GM12878 (cell line): ENCODE measurements at regions not wholly inside any gene's neighbourhood (a gene's known extent, or its start where the extent isn't known, plus 50 kb on each side); places are given as distances from the start of the nearest gene placed in this dataset.

Experiments used
- ATAC-seq: fragments of 200-7000 bp; cut with Tn5 transposase; 3 replicates; pipeline ENCODE4 v1.9.1; 2020; ENCODE audit warnings: mild to moderate bottlenecking, moderate library complexity
- BruUV-seq: library from RNA; stranded (reverse); fragments of 400-500 nt; replicated peaks from 2 replicates; lab custom pipeline; 2021; lab: Mats Ljungman, UMichigan
- CTCF ChIA-PET: fragments of 300-600 bp; sonication (Branson Sonifier 250); formaldehyde crosslinking; extraction: SDS; loops from one replicate; lab custom pipeline; 2021; ENCODE audit warnings: inconsistent platforms; lab: Yijun Ruan, JAX
- POLR2A ChIA-PET: fragments of 350-600 bp; formaldehyde crosslinking; extraction: SDS; loops from one replicate; lab custom pipeline; 2021; ENCODE audit warnings: inconsistent platforms; lab: Charles Lee
- RAD21 ChIA-PET: fragments of 300-600 bp; sonication (Branson Sonifier 250); formaldehyde crosslinking; loops from one replicate; lab custom pipeline; 2023; ENCODE audit warnings: antibody characterized with exemption; ENCODE audit not compliant: unreplicated experiment; lab: Charles Lee
- SMC1A ChIA-PET: fragments of 300-600 bp; sonication (Branson Sonifier 250); formaldehyde crosslinking; loops from one replicate; lab custom pipeline; 2023; ENCODE audit not compliant: unreplicated experiment, uncharacterized antibody; lab: Charles Lee
- DNase-seq: peaks from one replicate; pipeline ENCODE4 v3.0.0-alpha.2; 2011; ENCODE audit warnings: low read depth, low spot score
- FAIRE-seq: peaks from 3 replicates; lab custom pipeline; 2011; peaks lifted over from hg19 to GRCh38; lab: Jason Lieb, UNC
- H2AFZ ChIP-seq: 2 replicates; pipeline ENCODE4 v1.6.0; 2011; ENCODE audit warnings: low read depth, low read length, control low read depth; ENCODE audit not compliant: control insufficient read depth
- H3K27ac ChIP-seq: 2 replicates; pipeline ENCODE4 v1.5.1; 2011; ENCODE audit warnings: control low read depth; ENCODE audit not compliant: control insufficient read depth, insufficient read depth
- H3K27me3 ChIP-seq, 2 experiments: replicated peaks in 1 of 2; 2 replicates each; pipeline versions ENCODE4 v1.6.0 to v1.6.1; 2011; ENCODE audit warnings: low read length in 1 of 2; ENCODE audit not compliant: control insufficient read depth in 2 of 2, insufficient read depth in 2 of 2
- H3K36me3 ChIP-seq, 2 experiments: 2 replicates each; pipeline ENCODE4 v1.5.1; 2011; ENCODE audit warnings: low read length in 1 of 2; ENCODE audit not compliant: control insufficient read depth in 2 of 2, insufficient read depth in 2 of 2
- H3K4me1 ChIP-seq: 2 replicates; pipeline ENCODE4 v1.6.1; 2011; ENCODE audit warnings: mild to moderate bottlenecking, low read length, moderate library complexity, mixed read lengths; ENCODE audit not compliant: control insufficient read depth, insufficient read depth
- H3K4me2 ChIP-seq: 2 replicates; pipeline ENCODE4 v1.6.0; 2011; ENCODE audit warnings: control low read depth; ENCODE audit not compliant: control insufficient read depth, insufficient read depth
- H3K4me3 ChIP-seq: fragments of 200-600 bp; sonication (generic); 2 replicates; pipeline ENCODE4 v1.5.1; 2016
- H3K79me2 ChIP-seq: 2 replicates; pipeline ENCODE4 v1.6.0; 2011; ENCODE audit warnings: low read length; ENCODE audit not compliant: control insufficient read depth, insufficient read depth
- H3K9ac ChIP-seq: 2 replicates; pipeline ENCODE4 v1.8.0; 2011; ENCODE audit warnings: low read length, control low read depth, mixed read lengths; ENCODE audit not compliant: control insufficient read depth, insufficient read depth
- H3K9me3 ChIP-seq: replicated peaks from 3 replicates; pipeline ENCODE4 v1.5.1; 2011; ENCODE audit warnings: mild to moderate bottlenecking, low read length; ENCODE audit not compliant: control insufficient read depth, insufficient read depth
- H4K20me1 ChIP-seq: 2 replicates; pipeline ENCODE4 v1.6.0; 2011; ENCODE audit not compliant: control insufficient read depth, insufficient read depth
- BCL11A ChIP-seq: IDR thresholded peaks from 2 replicates; pipeline ENCODE4 v1.6.1; 2011; ENCODE audit warnings: low read depth, low read length
- CBFB ChIP-seq: IDR thresholded peaks from 2 replicates; pipeline ENCODE4 v1.6.1; 2016; ENCODE audit warnings: antibody characterized with exemption, low read depth
- EED ChIP-seq: sonication (generic); IDR thresholded peaks from 2 replicates; pipeline ENCODE4 v1.6.1; 2016; ENCODE audit warnings: antibody characterized with exemption, low read depth
- FOXM1 ChIP-seq: IDR thresholded peaks from 2 replicates; pipeline ENCODE4 v1.6.1; 2012; ENCODE audit warnings: low read depth, mild to moderate bottlenecking, inconsistent platforms, low read length, moderate library complexity
- IKZF1 ChIP-seq: fragments of 450-650 bp; conservative IDR thresholded peaks from 2 replicates; pipeline ENCODE4 v1.6.1; 2017; ENCODE audit warnings: antibody characterized with exemption, mild to moderate bottlenecking
- IRF4 ChIP-seq: IDR thresholded peaks from 2 replicates; pipeline ENCODE4 v1.6.1; 2011; ENCODE audit warnings: low read depth, low read length
- JUND ChIP-seq: IDR thresholded peaks from 2 replicates; pipeline ENCODE4 v1.6.1; 2012; ENCODE audit warnings: low read depth, mild to moderate bottlenecking, low read length, improper control_type of control experiment, moderate library complexity
- MXI1 ChIP-seq: fragments of 150-350 bp; IDR thresholded peaks from 2 replicates; pipeline ENCODE4 v1.6.1; 2011; ENCODE audit warnings: low read depth, mild to moderate bottlenecking, inconsistent platforms, low read length, improper control_type of control experiment
- NBN ChIP-seq: fragments of 450-650 bp; IDR thresholded peaks from 2 replicates; pipeline ENCODE4 v1.6.1; 2016
- NFYA ChIP-seq: IDR thresholded peaks from 2 replicates; pipeline ENCODE4 v1.6.1; 2011; ENCODE audit warnings: low read depth, mild to moderate bottlenecking, low read length, improper control_type of control experiment, borderline replicate concordance
- PML ChIP-seq: IDR thresholded peaks from 2 replicates; pipeline ENCODE4 v1.6.1; 2012; ENCODE audit warnings: low read length, inconsistent platforms
- POU2F2 ChIP-seq: IDR thresholded peaks from 3 replicates; pipeline ENCODE4 v1.6.1; 2011; ENCODE audit warnings: low read depth, mild to moderate bottlenecking, low read length, borderline replicate concordance
- SREBF2 ChIP-seq: IDR thresholded peaks from 2 replicates; pipeline ENCODE4 v1.6.1; 2012; ENCODE audit warnings: mild to moderate bottlenecking, low read length
- WRNIP1 ChIP-seq: IDR thresholded peaks from 2 replicates; pipeline ENCODE4 v1.6.1; 2011; ENCODE audit warnings: low read depth, low read length, improper control_type of control experiment, borderline replicate concordance
- ZSCAN29 ChIP-seq: fragments of 450-650 bp; IDR thresholded peaks from 2 replicates; pipeline ENCODE4 v1.6.1; 2017; ENCODE audit warnings: mild to moderate bottlenecking, moderate library complexity
- WGBS: methylation state at CpG from one replicate; pipeline ENCODE4 v1.1.6; 2016; ENCODE audit warnings: low lambda C conversion rate; ENCODE audit not compliant: insufficient replicate concordance, insufficient coverage; ENCODE audit errors: missing lambda C conversion rate; 5-methylcytosine and 5-hydroxymethylcytosine counted together
- in situ Hi-C: fragments of 300-500 bp; cut with MboI; formaldehyde crosslinking; loops from 9 replicates; pipeline ENCODE4 v1.14.3; 2018; ENCODE audit warnings: mixed read lengths
- intact Hi-C: fragments of 100-400 bp; cut with micrococcal nuclease; formaldehyde crosslinking; loops from one replicate; pipeline ENCODE4 v1.14.2; 2022; ENCODE audit not compliant: unreplicated experiment
- TF ChIP-seq, protein P1 (sequence below): IDR thresholded peaks from 2 replicates; pipeline ENCODE4 v1.6.1; 2012; ENCODE audit warnings: low read length, inconsistent platforms

DNA sequence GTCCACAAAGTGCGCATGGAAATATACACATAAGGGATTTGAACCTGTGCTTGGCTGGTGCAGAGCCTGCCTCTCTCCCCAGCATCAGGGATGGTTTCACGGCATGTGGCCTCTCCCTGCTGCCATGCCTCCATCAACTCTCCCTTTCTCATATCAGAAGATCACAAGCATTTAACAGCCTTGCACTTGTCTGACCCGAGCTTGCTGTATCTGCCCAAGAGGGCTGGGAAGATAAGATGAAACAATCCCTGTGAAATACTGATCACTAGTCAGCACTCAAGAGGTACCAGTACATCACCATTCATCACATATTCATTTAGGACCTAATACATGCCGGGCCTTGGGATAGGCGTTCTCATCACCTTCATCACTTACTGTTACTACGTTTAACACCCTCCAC, 107.6 kb upstream of the ARHGEF3 start:
- TF ChIP-seq PML (no peak), FOXM1 (no peak)
- intact Hi-C loops, result no loop called here

DNA sequence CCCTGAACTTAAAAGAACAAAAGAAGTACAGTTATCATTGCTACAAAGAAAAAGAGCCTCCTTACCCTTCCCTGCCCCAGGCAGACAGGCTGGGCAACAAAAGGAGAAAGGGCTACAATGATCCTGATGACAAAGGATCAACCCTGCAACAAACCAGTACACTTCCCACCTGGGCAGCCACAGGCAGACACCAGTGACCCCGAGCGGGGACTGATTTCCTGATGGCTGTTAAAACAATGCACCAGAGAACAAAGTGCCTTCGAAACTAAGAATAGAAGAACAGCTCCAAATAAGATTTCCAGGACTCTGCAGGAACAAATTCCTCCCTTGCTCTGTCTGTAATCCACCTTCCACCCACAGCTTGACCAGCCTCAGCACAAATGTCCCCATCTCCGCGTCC, 106.3 kb upstream of the ARHGEF3 start:
- Histone ChIP-seq H3K27ac (no peak overlapping the region), H4K20me1 (no peaks in the 10 kb centered on the region), H3K9ac (no peak overlapping the region), H3K79me2 (no peaks in the 10 kb centered on the region), H3K4me2 (no peak overlapping the region), H3K9me3 (no peaks in the 10 kb centered on the region), H3K36me3 (no peaks in the 10 kb centered on the region), H3K27me3 (no peaks in the 10 kb centered on the region), H3K4me1 (peaks cover 3% of the 10 kb centered on the region; the same call in 1 of the 2 replicates), H2AFZ (no peak overlapping the region), H3K4me3 (no peak overlapping the region)
- ChIA-PET SMC1A (no interaction called here), RAD21 (no interaction called here), CTCF (interaction anchor here (0.7 to 1.5 kb wide), 2 partner anchors 9 to 51 kb away, joined by 3 read pairs; no protein-coding TSS in a partner anchor), POLR2A (no interaction called here)
- no TSS peak for BruUV-seq
- in situ Hi-C loops (no loop called here), intact Hi-C loops (no loop called here)
- DNase-seq, result no peak
- no peak for TF ChIP-seq BCL11A
- TF ChIP-seq IRF4, result no peak
- TF ChIP-seq, protein P1, sequence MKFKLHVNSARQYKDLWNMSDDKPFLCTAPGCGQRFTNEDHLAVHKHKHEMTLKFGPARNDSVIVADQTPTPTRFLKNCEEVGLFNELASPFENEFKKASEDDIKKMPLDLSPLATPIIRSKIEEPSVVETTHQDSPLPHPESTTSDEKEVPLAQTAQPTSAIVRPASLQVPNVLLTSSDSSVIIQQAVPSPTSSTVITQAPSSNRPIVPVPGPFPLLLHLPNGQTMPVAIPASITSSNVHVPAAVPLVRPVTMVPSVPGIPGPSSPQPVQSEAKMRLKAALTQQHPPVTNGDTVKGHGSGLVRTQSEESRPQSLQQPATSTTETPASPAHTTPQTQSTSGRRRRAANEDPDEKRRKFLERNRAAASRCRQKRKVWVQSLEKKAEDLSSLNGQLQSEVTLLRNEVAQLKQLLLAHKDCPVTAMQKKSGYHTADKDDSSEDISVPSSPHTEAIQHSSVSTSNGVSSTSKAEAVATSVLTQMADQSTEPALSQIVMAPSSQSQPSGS, result no peak
- no peak for TF ChIP-seq ZSCAN29
- no peak for TF ChIP-seq IKZF1
- TF ChIP-seq MXI1, result no peak
- TF ChIP-seq SREBF2, result no peak
- no peak for TF ChIP-seq NFYA
- no peak for TF ChIP-seq CBFB
- no peak for TF ChIP-seq NBN
- TF ChIP-seq WRNIP1, result no peak
- no peak for TF ChIP-seq JUND
- TF ChIP-seq POU2F2, result no peak
- TF ChIP-seq EED, result no peak
- no peak for FAIRE-seq
- no peak for ATAC-seq
- 72% methylated on average over 5 of the region's 5 CpGs for WGBS

More for the DNA sequence above, 107.6 kb upstream of the ARHGEF3 start:
- Histone ChIP-seq H4K20me1 (no peaks in the 10 kb centered on the region), H2AFZ (no peak overlapping the region), H3K79me2 (no peaks in the 10 kb centered on the region), H3K27me3 (no peaks in the 10 kb centered on the region), H3K9me3 (no peaks in the 10 kb centered on the region), H3K36me3 (no peaks in the 10 kb centered on the region), H3K4me2 (no peak overlapping the region), H3K9ac (no peak overlapping the region), H3K4me3 (no peak overlapping the region), H3K4me1 (peaks cover 2% of the 10 kb centered on the region; the same call in 1 of the 2 replicates), H3K27ac (no peak overlapping the region)
- BruUV-seq, result no TSS peak
- FAIRE-seq (no peak), ATAC-seq (no peak), DNase-seq (no peak)
- POLR2A ChIA-PET, result no interaction called here
- SMC1A ChIA-PET, result no interaction called here
- RAD21 ChIA-PET, result no interaction called here
- in situ Hi-C loops, result no loop called here
- CTCF ChIA-PET, result no interaction called here
- WGBS, result 51% methylated on average over 6 of the region's 6 CpGs
